ENCODE measurements at regions not wholly inside any gene's neighbourhood (a gene's known extent, or its start where the extent isn't known, plus 50 kb on each side); places are given as distances from the start of the nearest gene placed in this dataset.

GRCh38 chr6:127015858-127016257 lies 102.6 kb upstream of the RSPO3 start:
- DNase-seq, result no peak

DNA sequence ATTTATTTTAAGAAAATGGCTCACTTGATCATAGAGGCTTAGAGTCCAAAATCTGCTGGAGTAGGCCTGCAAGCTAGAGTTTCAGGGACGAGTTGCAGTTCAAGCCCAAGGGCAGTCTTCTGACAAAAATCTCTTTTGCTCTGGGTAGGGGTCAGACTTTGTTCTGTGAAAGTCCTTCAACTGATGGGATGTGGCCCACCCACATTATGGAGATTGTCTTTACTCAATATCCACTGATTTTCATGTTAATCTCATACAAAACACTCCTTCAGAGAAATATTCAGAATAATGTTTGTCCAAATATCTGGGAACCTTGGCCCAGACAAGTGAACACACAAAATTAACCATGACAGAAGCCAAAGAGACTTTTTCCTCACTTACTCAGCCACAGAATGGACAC lies 98.6 kb upstream of the RSPO3 start:
- DNase-seq, result no peak

DNA sequence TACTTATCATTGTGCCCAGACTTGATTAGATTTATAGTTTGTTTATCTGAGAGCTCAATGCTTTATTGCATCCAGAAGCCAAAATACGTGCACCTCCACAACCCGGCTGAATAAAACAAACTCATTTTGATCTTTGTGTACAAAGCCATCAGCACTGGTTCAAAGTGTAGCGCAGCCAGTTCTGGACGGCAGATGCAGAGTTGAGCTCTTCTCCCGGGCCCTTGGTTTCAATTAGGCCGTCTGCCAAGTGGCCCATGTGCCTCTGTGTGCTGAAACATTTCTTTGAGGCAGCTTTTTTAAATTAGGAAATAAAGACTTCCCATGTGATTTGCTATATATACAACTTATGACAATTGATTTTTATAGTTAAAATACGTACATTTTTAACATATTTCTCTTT lies 96.2 kb upstream of the RSPO3 start:
- no peak for DNase-seq

- DNase-seq, result no peak
Observed at GRCh38 chr6:127023001-127023778, 95.3 kb upstream of the RSPO3 start.

DNA sequence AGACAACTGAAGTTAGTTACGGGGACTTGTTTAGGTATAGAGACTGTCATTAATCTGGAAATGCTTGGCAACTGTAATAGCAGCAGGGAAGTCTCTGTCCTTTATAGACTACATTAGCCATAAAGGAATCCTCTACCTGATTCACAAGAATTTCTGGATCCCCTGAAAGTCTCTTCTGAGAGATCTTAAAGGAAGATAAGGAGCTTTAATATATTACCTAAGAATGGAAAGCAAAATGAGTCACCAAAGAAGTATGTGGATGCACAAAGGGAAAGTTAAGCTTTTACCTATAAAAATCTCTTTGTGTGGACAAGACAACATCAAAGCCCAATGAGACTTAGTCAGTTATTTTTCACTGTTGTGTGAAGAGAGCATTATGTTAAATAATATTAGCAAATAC lies 92.2 kb upstream of the RSPO3 start:
- DNase-seq, result no peak

DNA sequence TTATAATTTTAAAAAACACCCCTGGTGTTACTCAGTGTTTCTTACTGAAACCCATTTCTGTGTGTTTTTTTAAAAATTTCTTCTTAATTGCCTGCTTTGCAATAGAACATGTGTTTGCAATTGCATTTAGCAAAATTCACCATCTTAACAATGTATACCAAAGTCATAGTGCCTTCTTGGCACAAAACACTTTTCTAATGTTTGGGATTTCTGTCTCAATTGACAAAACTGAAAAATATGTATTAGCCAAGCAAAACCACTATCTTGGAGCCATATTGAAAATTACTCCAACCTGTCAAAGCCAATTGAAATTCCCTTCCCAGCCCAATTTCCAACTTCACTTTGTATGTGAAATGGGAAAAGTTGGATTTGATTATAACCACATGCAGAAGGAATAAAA lies 88.4 kb upstream of the RSPO3 start:
- no peak for DNase-seq

DNA sequence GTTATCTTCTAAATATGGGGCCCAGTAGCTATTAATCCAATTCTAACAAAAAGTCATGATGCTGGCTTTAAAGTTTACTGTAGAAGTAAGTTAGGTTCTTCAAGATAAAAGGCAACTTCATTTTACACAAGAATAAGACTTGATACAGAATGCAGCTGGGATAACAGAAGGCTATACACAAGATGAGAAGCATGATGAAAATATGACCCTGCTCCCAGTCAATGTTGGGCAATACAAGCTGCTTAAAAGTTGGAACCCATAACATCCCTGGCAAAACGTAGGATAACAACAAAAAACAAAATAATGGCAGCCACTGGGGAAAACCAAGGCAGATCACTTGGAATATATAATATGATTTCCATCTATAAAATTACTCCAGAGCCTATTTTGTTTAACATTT lies 87.6 kb upstream of the RSPO3 start:
- DNase-seq, result no peak

DNA sequence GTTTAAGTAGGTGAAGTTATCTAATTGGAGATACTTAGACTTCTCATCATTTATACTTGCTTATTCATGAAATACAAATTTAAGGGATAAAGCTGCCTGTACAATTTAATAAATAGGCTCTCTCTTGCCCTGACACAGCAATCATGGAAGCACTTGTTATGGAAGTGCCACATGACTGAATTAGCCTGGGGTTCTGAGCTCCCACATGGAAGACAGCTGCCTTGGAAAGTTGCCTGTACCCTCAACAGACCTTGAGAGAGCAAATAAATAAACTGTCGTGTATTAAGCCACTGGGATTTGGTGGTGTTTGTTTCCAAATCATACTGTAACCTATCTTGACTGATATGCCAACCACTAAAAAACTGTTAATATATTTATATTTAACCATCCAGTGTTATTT lies 87.0 kb upstream of the RSPO3 start:
- DNase-seq, result no peak

GRCh38 chr6:127032971-127033370 lies 85.5 kb upstream of the RSPO3 start:
- no peak for DNase-seq

- DNase-seq, result no peak
Observed at GRCh38 chr6:127051571-127052260, 66.8 kb upstream of the RSPO3 start.

GRCh38 chr6:127053032-127053874 lies 65.2 kb upstream of the RSPO3 start:
- DNase-seq, result no peak

DNA sequence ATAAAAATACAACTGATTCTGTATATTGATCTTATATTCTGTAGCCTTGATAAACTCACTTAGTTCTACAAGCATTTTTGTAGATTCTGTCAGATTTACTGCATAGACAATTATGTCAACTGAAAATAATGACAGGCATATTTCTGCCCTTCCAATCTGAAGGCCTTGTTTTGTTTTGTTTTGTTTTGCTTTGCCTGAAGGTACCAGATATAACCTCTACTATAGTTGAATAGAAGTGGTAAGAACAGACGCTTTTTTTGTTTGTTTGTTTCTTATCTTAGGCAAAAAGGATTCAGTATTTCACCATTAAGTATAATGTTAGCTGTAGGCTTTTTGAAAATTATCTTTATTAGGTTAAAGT lies 64.6 kb upstream of the RSPO3 start:
- DNase-seq, result no peak

GRCh38 chr6:127058027-127058426 lies 60.4 kb upstream of the RSPO3 start:
- DNase-seq, result no peak

- DNase-seq, result no peak
Observed at GRCh38 chr6:127058936-127059335, 59.5 kb upstream of the RSPO3 start.

Data from GDM1 (cell line).